ENCODE measurements at regions not wholly inside any gene's neighbourhood (a gene's known extent, or its start where the extent isn't known, plus 50 kb on each side); places are given as distances from the start of the nearest gene placed in this dataset.

DNA sequence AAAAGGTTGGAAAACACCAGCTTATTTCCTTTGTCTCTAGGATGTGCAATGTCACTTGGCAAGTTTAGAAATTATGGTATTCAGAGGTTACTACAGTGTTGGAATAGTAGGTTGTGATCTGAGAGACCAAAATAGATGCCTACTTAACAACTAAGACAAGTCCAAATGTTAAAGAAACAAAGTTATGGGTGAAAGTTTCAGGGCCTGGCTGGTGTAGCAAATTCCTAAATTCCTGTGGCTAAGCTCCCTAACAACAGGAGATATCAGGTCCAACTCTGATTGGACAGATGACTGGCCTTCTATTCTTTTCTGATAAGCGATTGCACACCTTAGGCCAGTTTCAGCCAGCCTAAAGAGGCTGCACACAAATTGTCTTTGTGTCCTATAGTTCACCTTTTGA is 873.5 kb downstream of the REEP3 start:
- Mint-ChIP-seq H3K4me3 (no peak overlapping the region), H3K27me3 (ENCODE audit: low read depth, poor library complexity) (no peaks in the 10 kb centered on the region), H3K27ac (no peak overlapping the region), H3K36me3 (ENCODE audit: low read depth) (no peaks in the 10 kb centered on the region), H3K9me3 (peaks cover 5% of the 10 kb centered on the region), H3K4me1 (no peaks in the 10 kb centered on the region)
- TF ChIP-seq, protein P1, sequence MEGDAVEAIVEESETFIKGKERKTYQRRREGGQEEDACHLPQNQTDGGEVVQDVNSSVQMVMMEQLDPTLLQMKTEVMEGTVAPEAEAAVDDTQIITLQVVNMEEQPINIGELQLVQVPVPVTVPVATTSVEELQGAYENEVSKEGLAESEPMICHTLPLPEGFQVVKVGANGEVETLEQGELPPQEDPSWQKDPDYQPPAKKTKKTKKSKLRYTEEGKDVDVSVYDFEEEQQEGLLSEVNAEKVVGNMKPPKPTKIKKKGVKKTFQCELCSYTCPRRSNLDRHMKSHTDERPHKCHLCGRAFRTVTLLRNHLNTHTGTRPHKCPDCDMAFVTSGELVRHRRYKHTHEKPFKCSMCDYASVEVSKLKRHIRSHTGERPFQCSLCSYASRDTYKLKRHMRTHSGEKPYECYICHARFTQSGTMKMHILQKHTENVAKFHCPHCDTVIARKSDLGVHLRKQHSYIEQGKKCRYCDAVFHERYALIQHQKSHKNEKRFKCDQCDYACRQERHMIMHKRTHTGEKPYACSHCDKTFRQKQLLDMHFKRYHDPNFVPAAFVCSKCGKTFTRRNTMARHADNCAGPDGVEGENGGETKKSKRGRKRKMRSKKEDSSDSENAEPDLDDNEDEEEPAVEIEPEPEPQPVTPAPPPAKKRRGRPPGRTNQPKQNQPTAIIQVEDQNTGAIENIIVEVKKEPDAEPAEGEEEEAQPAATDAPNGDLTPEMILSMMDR (IDR thresholded peaks at IDR 0.05) = no peak
- DNase-seq = no peak

DNA sequence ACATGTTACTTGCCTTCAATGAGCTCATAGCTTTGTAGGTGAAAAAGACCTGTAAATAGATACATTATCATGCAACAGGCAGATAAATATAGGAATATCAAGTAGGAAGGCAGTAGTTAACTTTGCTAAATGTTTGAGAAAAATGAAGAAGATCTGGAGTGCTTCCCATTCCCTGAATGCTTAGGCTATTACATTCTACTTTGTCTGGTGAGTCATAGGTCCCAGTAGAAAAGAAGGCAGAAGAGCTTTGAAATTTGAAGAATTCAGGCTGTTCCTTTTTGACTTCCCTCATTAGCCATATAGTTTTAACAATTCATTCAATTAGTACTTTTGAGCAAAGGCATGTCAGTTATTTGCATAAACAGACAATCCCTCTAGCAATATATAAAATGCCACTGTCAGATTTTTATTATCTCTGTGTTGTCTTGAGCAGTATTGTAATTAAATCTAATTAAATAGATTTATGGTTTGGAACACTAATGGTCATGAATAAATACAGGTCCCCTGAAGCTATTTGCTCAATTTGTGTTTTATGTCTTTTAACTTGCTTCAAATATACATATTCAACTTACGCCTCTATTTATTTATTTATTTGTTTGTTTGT is 875.0 kb downstream of the REEP3 start:
- Mint-ChIP-seq H3K36me3 (ENCODE audit: low read depth) (no peaks in the 10 kb centered on the region), H3K27me3 (ENCODE audit: low read depth, poor library complexity) (no peaks in the 10 kb centered on the region), H3K4me3 (no peak overlapping the region), H3K4me1 (no peaks in the 10 kb centered on the region), H3K27ac (no peak overlapping the region), H3K9me3 (peaks cover 14% of the 10 kb centered on the region)
- TF ChIP-seq, protein P1 (IDR thresholded peaks at IDR 0.05) = no peak
- DNase-seq = no peak

DNA sequence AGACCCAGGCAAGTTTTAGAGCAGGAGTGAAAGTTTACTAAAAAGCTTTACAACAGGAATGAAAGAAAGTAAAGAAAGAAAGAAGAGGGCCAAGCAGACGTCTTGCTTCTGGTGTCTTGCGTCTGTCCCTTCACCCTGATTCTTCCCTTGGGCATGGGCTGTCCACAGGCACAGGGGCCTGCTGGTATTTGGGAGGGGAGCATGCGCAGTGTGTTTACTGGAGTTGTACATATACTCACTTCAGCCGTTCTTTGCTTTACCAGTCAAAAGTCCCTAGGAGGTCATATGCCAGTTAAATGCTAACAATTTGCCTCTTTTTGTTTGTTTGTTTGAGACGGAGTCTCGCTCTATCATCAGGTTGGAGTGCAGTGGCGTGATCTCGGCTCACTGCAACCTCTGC is 875.9 kb downstream of the REEP3 start:
- H3K9me3 Mint-ChIP-seq = peaks cover 14% of the 10 kb centered on the region
- H3K27ac Mint-ChIP-seq = peak overlapping the region; percentile 77
- TF ChIP-seq, protein P1 (IDR thresholded peaks at IDR 0.05) = no peak
- DNase-seq = no peak
- H3K4me1 Mint-ChIP-seq = no peaks in the 10 kb centered on the region
- H3K27me3 Mint-ChIP-seq (ENCODE audit: low read depth, poor library complexity) = no peaks in the 10 kb centered on the region
- H3K36me3 Mint-ChIP-seq (ENCODE audit: low read depth) = no peaks in the 10 kb centered on the region
- no peak overlapping the region for H3K4me3 Mint-ChIP-seq

DNA sequence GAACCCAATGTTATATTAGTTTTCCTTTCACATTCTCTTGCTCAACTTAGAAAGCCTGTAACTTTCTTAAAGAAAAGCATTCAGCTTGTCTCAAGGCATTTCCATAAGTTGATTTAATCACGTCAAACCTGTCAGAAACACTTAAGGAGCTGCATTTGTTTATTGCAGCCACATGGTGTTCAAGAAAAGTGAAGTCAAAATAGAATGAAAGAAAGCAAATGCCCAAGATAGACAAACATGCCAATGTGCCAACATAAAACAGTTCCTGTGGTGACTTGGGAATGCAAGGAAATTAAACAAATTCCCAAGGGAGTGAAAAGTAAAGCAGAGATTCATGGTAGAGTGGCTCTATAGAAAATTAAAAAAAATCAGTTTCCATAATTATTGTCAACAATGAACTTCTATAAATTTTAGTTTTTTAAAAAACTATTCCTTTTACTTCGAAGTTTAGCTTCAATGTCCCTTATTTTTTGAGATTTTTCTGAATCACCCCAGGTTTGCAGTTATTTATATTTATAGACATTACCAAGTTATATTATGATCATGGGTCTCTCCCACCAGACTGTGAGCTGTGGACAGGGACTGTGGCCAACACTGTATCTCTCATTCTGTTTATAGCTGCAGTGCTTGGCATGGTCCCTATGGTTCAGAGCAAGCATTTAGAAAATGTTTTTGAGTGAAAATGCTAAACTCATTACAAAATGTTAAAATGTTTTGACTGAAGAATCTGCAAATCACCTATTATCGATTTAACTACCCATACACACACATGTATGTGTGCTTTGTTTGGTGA is 887.4 kb downstream of the REEP3 start:
- TF ChIP-seq, protein P1 (IDR thresholded peaks at IDR 0.05) = no peak
- no peak overlapping the region for H3K4me3 Mint-ChIP-seq
- DNase-seq = no peak
- peaks cover 6% of the 10 kb centered on the region for H3K9me3 Mint-ChIP-seq
- H3K4me1 Mint-ChIP-seq = no peaks in the 10 kb centered on the region
- H3K36me3 Mint-ChIP-seq (ENCODE audit: low read depth) = no peaks in the 10 kb centered on the region
- no peaks in the 10 kb centered on the region for H3K27me3 Mint-ChIP-seq (ENCODE audit: low read depth, poor library complexity)
- no peak overlapping the region for H3K27ac Mint-ChIP-seq

DNA sequence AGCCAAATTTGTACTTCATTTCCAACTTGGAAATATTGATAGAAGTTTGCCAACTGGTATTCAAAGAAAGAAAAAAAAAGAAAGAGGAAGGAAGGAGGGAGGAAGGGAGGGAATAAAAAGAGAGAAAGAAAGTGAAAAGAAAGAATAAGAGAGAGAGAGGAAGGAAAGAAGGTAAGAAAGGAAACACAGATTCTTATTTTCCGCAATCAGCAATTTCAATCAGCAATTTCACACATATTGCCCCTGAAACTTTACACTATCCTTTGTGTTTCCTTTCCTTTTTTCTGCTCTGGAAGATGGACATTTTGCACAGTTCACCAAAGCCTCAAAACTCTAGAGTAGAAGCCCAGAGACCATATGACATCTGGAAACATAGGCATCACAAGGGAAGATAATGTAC is 888.1 kb downstream of the REEP3 start:
- Mint-ChIP-seq H3K4me1 (no peaks in the 10 kb centered on the region), H3K4me3 (no peak overlapping the region), H3K9me3 (peaks cover 9% of the 10 kb centered on the region), H3K27me3 (ENCODE audit: low read depth, poor library complexity) (no peaks in the 10 kb centered on the region), H3K27ac (no peak overlapping the region), H3K36me3 (ENCODE audit: low read depth) (no peaks in the 10 kb centered on the region)
- TF ChIP-seq, protein P1 (IDR thresholded peaks at IDR 0.05) = no peak
- DNase-seq = no peak

DNA sequence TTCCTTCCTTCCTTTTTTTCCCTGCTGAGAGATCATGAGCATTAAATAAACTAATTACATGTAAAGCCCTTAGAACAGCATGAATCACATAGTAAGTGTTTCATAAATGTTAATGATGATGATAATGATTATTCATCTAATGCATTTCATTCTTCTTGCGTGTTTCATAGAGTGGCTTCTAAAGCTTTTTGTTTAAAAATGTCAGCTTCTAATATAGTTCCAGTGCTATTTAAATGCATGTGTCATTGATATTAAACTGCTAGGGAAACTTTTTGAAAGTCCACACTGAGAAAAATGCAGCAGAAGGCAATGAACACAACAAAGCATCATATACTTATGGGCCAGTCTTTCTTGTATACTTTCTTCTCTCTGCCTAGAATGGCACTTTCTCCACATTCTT is 894.8 kb downstream of the REEP3 start:
- DNase-seq = no peak
- Mint-ChIP-seq H3K36me3 (ENCODE audit: low read depth) (no peaks in the 10 kb centered on the region), H3K9me3 (peaks cover 12% of the 10 kb centered on the region), H3K4me3 (no peak overlapping the region), H3K4me1 (no peaks in the 10 kb centered on the region), H3K27me3 (ENCODE audit: low read depth, poor library complexity) (no peaks in the 10 kb centered on the region), H3K27ac (no peak overlapping the region)
- TF ChIP-seq, protein P1 (IDR thresholded peaks at IDR 0.05) = no peak
